Gastrocnemius medialis (tissue), 4 donors: ENCODE measurements at regions not wholly inside any gene's neighbourhood (a gene's known extent, or its start where the extent isn't known, plus 50 kb on each side); places are given as distances from the start of the nearest gene placed in this dataset.

Source experiments
- ATAC-seq, 2 donors: fragments of 150-250 bp; one replicate each; pipeline ENCODE4 v1.9.1; 2016
- DNase-seq, 2 donors: peaks; one replicate each; pipeline ENCODE4 v3.0.0-alpha.2; 2019
- H3K27ac ChIP-seq, 4 donors: fragments of 200-600 bp; sonication (generic); 1 replicate in 1 of 4; 2 replicates in 3 of 4; pipeline ENCODE4 v1.5.1; 2016 to 2018; ENCODE audit warnings: mild to moderate bottlenecking in 2 of 4, moderate library complexity in 1 of 4
- H3K27me3 ChIP-seq, 3 donors: fragments of 200-600 bp; sonication (generic) in 2 of 3; 1 replicate in 1 of 3; 2 replicates in 2 of 3; pipeline versions ENCODE4 v1.5.1 to v1.6.0; 2016 to 2019; ENCODE audit warnings: mild to moderate bottlenecking in 1 of 3, moderate library complexity in 1 of 3
- H3K36me3 ChIP-seq, 2 donors: fragments of 200-600 bp; sonication (generic) in 1 of 2; one replicate each; pipeline ENCODE4 v1.5.1; 2017 to 2018
- H3K4me1 ChIP-seq, 2 donors: fragments of 200-600 bp; sonication (generic) in 1 of 2; one replicate each; pipeline ENCODE4 v1.5.1; 2016 to 2017; ENCODE audit warnings: mild to moderate bottlenecking in 2 of 2
- H3K4me3 ChIP-seq, 4 donors: fragments of 200-600 bp; sonication (generic) in 3 of 4; 1 replicate in 1 of 4; 2 replicates in 3 of 4; pipeline ENCODE4 v1.5.1; 2016 to 2019; ENCODE audit warnings: mild to moderate bottlenecking in 2 of 4
- H3K9me3 ChIP-seq, 3 donors: fragments of 200-600 bp; sonication (generic) in 2 of 3; 1 replicate in 1 of 3; 2 replicates in 2 of 3; pipeline ENCODE4 v1.5.1; 2016 to 2019
- POLR2A ChIP-seq, 2 donors: fragments of 450-650 bp; IDR thresholded peaks; one replicate each; pipeline ENCODE4 v1.6.1; 2017; ENCODE audit warnings: antibody characterized with exemption in 2 of 2, mild to moderate bottlenecking in 2 of 2, moderate library complexity in 2 of 2
- in situ Hi-C, 4 donors: fragments of 200-750 bp; cut with MboI; loops; one replicate each; pipeline versions ENCODE4 v1.15.0 to v1.8.0; 2017; ENCODE audit warnings: low sequenced_read_pairs in 4 of 4
- intact Hi-C: fragments of 100-400 bp; cut with DNase I; formaldehyde crosslinking; loops from one replicate; pipeline ENCODE4 v1.15.1; 2023; ENCODE audit warnings: low total_unique reads
- TF ChIP-seq, protein P1 (sequence below), 5 experiments: fragments of 450-650 bp in 3 of 5; fragments of 200-600 bp in 2 of 5; sonication (generic) in 2 of 5; IDR thresholded peaks in 4 of 5; conservative IDR thresholded peaks in 1 of 5; 1 replicate in 4 of 5; 2 replicates in 1 of 5; pipeline ENCODE4 v1.5.1; 2016 to 2019; ENCODE audit warnings: antibody characterized with exemption in 5 of 5, mild to moderate bottlenecking in 3 of 5, moderate library complexity in 3 of 5

DNA sequence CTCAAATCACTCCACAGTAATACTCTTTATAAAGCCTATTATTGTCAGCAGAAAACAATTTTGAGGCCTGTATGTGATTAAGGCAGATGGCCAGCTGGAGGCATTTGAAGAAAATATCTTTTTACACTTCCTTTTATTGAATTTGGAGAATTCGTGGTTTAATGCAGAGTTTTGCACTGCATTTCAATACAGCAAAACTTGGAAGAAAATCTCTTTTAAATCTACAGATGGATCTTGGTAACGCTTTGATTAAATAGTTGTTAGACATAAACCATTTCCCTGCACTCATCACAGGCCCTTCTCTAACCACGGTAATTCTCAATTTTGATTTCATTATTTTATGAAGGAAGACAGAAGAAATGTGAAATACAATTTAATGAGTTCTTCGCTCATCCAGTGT is 185.7 kb downstream of the RFC3 start:
- ATAC-seq (no peak), DNase-seq (no peak)
- Histone ChIP-seq H3K9me3 (no peaks in the 10 kb centered on the region), H3K4me1 (no peaks in the 10 kb centered on the region), H3K36me3 (no peaks in the 10 kb centered on the region), H3K27me3 (no peaks in the 10 kb centered on the region), H3K4me3 (no peak overlapping the region), H3K27ac (no peak overlapping the region)
- in situ Hi-C loops (no loop called here), intact Hi-C loops (no loop called here)
- no peak for TF ChIP-seq POLR2A (IDR thresholded peaks at IDR 0.05)
- TF ChIP-seq, protein P1, sequence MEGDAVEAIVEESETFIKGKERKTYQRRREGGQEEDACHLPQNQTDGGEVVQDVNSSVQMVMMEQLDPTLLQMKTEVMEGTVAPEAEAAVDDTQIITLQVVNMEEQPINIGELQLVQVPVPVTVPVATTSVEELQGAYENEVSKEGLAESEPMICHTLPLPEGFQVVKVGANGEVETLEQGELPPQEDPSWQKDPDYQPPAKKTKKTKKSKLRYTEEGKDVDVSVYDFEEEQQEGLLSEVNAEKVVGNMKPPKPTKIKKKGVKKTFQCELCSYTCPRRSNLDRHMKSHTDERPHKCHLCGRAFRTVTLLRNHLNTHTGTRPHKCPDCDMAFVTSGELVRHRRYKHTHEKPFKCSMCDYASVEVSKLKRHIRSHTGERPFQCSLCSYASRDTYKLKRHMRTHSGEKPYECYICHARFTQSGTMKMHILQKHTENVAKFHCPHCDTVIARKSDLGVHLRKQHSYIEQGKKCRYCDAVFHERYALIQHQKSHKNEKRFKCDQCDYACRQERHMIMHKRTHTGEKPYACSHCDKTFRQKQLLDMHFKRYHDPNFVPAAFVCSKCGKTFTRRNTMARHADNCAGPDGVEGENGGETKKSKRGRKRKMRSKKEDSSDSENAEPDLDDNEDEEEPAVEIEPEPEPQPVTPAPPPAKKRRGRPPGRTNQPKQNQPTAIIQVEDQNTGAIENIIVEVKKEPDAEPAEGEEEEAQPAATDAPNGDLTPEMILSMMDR (IDR thresholded peaks at IDR 0.05 in 4 of 5, conservative IDR thresholded peaks at IDR 0.05 in 1 of 5) = no peak

DNA sequence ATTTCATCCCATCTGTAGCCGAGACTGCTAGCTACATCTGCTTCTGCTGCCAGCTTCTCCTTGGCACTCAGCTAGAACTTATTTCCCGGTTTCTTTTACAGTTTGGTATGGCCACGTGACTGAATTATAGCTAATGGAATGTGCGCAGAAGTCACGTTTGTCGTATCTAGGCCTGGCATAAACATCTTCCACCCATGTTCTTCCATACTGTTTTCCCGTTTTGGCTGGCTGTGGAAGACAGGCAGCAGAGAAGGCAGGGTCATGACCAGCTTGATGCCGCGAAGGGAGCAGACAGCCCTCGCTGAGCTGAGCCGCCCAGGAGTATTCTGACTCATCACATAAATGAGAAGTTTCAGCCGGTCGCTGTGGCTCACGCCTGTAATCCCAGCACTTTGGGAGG is 186.7 kb downstream of the RFC3 start:
- intact Hi-C loops = no loop called here
- in situ Hi-C loops = no loop called here
- TF ChIP-seq, protein P1 (IDR thresholded peaks at IDR 0.05 in 4 of 5, conservative IDR thresholded peaks at IDR 0.05 in 1 of 5) = no peak
- no peak for TF ChIP-seq POLR2A (IDR thresholded peaks at IDR 0.05)
- Histone ChIP-seq H3K27ac (no peak overlapping the region), H3K27me3 (no peaks in the 10 kb centered on the region), H3K9me3 (no peaks in the 10 kb centered on the region), H3K4me1 (no peaks in the 10 kb centered on the region), H3K4me3 (no peak overlapping the region), H3K36me3 (no peaks in the 10 kb centered on the region)
- no peak for DNase-seq
- no peak for ATAC-seq

GRCh38 chr13:34006011-34006410 is 188.1 kb downstream of the RFC3 start:
- Histone ChIP-seq H3K9me3 (no peaks in the 10 kb centered on the region), H3K27ac (no peak overlapping the region), H3K36me3 (no peaks in the 10 kb centered on the region), H3K4me3 (no peak overlapping the region), H3K4me1 (no peaks in the 10 kb centered on the region), H3K27me3 (no peaks in the 10 kb centered on the region)
- no peak for TF ChIP-seq POLR2A (IDR thresholded peaks at IDR 0.05)
- TF ChIP-seq, protein P1 (IDR thresholded peaks at IDR 0.05 in 4 of 5, conservative IDR thresholded peaks at IDR 0.05 in 1 of 5) = no peak
- no peak for ATAC-seq
- DNase-seq = no peak
- in situ Hi-C loops = no loop called here
- intact Hi-C loops = no loop called here

- no peak for TF ChIP-seq POLR2A (IDR thresholded peaks at IDR 0.05)
- TF ChIP-seq, protein P1 (IDR thresholded peaks at IDR 0.05 in 4 of 5, conservative IDR thresholded peaks at IDR 0.05 in 1 of 5) = no peak
Measured at GRCh38 chr13:34011552-34012085, 193.7 kb downstream of the RFC3 start.

GRCh38 chr13:34012382-34012781 is 194.4 kb downstream of the RFC3 start:
- DNase-seq (no peak), ATAC-seq (no peak)
- no peak for TF ChIP-seq POLR2A (IDR thresholded peaks at IDR 0.05)
- TF ChIP-seq, protein P1 (IDR thresholded peaks at IDR 0.05 in 4 of 5, conservative IDR thresholded peaks at IDR 0.05 in 1 of 5) = no peak
- no peaks in the 10 kb centered on the region for H3K36me3 ChIP-seq
- no peaks in the 10 kb centered on the region for H3K27me3 ChIP-seq
- H3K27ac ChIP-seq = no peak overlapping the region
- H3K4me1 ChIP-seq = no peaks in the 10 kb centered on the region
- intact Hi-C loops = no loop called here
- no peaks in the 10 kb centered on the region for H3K9me3 ChIP-seq
- in situ Hi-C loops = no loop called here
- H3K4me3 ChIP-seq = no peak overlapping the region

More at GRCh38 chr13:34011552-34012085, 193.7 kb downstream of the RFC3 start:
- no peak overlapping the region for H3K27ac ChIP-seq
- DNase-seq = no peak
- in situ Hi-C loops (no loop called here), intact Hi-C loops (no loop called here)
- no peaks in the 10 kb centered on the region for H3K9me3 ChIP-seq
- no peaks in the 10 kb centered on the region for H3K36me3 ChIP-seq
- no peak overlapping the region for H3K4me3 ChIP-seq
- ATAC-seq = no peak
- H3K4me1 ChIP-seq = no peaks in the 10 kb centered on the region
- no peaks in the 10 kb centered on the region for H3K27me3 ChIP-seq
